ENCODE measurements at regions not wholly inside any gene's neighbourhood (a gene's known extent, or its start where the extent isn't known, plus 50 kb on each side); places are given as distances from the start of the nearest gene placed in this dataset.

DNA sequence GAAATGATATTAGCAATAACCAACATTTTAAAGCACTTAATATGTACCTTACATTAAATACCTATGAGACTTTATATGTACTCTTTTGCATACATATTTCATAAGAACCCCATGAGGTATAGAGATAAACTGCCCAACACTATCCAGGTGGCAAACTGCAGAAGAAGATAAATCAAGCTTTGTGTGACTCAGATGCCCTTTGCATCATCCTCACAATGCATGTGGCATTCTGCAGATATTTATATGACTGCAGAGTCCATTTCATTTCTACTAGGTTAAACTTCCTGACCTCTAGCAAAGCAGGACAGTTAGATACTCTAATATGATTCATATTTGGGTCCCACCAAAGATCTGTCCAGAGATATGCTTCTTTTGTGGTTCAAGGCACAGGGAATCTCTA, 85.6 kb upstream of the RASGEF1B start:
- Histone ChIP-seq H3K27me3 (no peaks in the 10 kb centered on the region), H3K27ac (replicated peaks in 1 of 4) (no peak overlapping the region), H3K4me3 (no peak overlapping the region), H3K9me3 (no peaks in the 10 kb centered on the region), H3K4me1 (peaks cover 0 to 5% (median 0%) of the 10 kb centered on the region in 4 donors), H3K36me3 (no peaks in the 10 kb centered on the region)
- intact Hi-C loops (cut with DNase I) = no loop called here
- DNase-seq (ENCODE audit: extremely low spot score) = no peak
- no peak for TF ChIP-seq EP300 (IDR thresholded peaks at IDR 0.05)
- TF ChIP-seq, protein P1, sequence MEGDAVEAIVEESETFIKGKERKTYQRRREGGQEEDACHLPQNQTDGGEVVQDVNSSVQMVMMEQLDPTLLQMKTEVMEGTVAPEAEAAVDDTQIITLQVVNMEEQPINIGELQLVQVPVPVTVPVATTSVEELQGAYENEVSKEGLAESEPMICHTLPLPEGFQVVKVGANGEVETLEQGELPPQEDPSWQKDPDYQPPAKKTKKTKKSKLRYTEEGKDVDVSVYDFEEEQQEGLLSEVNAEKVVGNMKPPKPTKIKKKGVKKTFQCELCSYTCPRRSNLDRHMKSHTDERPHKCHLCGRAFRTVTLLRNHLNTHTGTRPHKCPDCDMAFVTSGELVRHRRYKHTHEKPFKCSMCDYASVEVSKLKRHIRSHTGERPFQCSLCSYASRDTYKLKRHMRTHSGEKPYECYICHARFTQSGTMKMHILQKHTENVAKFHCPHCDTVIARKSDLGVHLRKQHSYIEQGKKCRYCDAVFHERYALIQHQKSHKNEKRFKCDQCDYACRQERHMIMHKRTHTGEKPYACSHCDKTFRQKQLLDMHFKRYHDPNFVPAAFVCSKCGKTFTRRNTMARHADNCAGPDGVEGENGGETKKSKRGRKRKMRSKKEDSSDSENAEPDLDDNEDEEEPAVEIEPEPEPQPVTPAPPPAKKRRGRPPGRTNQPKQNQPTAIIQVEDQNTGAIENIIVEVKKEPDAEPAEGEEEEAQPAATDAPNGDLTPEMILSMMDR (IDR thresholded peaks at IDR 0.05) = no peak
- TF ChIP-seq POLR2AphosphoS5 (IDR thresholded peaks at IDR 0.05) = no peak
- TF ChIP-seq POLR2A (IDR thresholded peaks at IDR 0.05; ENCODE audit: low read depth) = no peak

DNA sequence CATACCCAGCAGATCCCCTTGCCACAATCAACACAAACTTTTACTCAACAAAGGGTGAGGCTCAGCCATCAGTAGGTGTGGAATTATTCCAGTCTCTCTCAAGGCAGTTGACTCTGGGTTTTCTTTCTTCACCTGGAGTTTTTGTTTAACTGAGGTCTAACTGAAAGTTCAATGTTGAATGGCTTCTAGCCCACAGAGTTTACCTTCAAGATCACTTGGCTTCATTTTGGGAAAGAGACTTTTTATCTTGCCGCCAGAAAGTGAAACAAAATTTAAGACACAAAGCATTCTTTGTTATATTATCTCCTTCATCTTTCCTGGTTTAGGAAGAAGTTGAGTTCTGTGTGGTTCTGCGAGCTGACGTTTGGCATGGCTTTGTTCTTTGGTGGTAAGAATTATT, 83.8 kb upstream of the RASGEF1B start:
- intact Hi-C loops (cut with DNase I) = no loop called here
- Histone ChIP-seq H3K4me3 (no peak overlapping the region), H3K9me3 (no peaks in the 10 kb centered on the region), H3K36me3 (no peaks in the 10 kb centered on the region), H3K27ac (replicated peaks in 1 of 4) (no peak overlapping the region), H3K27me3 (no peaks in the 10 kb centered on the region), H3K4me1 (peaks cover 0 to 23% (median 7%) of the 10 kb centered on the region in 4 donors)
- no peak for DNase-seq (ENCODE audit: extremely low spot score)
- 41% methylated on average over 3 of the region's 3 CpGs for WGBS
- TF ChIP-seq, protein P1 (IDR thresholded peaks at IDR 0.05) = no peak
- TF ChIP-seq EP300 (IDR thresholded peaks at IDR 0.05) (no peak), POLR2AphosphoS5 (IDR thresholded peaks at IDR 0.05) (no peak), POLR2A (IDR thresholded peaks at IDR 0.05; ENCODE audit: low read depth) (no peak)

DNA sequence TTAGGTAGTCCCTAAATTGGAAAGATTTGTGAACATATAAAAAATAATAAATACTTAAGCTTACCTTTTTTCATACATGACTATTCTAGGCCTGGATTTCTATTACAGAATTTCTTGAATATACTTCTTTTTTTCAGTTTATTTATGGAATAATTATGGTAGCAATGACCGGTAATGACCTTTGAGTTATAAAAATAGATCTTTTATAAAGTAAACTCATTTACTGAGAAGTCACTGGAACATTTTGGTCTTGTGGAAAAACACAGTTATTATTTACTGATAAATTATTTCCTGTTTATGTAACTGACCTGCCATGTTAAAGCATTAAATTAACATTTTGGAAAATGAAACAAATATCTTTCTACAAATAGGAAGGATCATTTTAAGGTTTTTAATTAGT, 80.4 kb upstream of the RASGEF1B start:
- Histone ChIP-seq H3K27ac (replicated peaks in 1 of 4) (no peak overlapping the region), H3K36me3 (no peaks in the 10 kb centered on the region), H3K4me1 (peaks cover 0 to 26% (median 12%) of the 10 kb centered on the region in 4 donors), H3K4me3 (no peak overlapping the region), H3K27me3 (no peaks in the 10 kb centered on the region), H3K9me3 (no peaks in the 10 kb centered on the region)
- no peak for TF ChIP-seq EP300 (IDR thresholded peaks at IDR 0.05)
- TF ChIP-seq, protein P1 (IDR thresholded peaks at IDR 0.05) = no peak
- no peak for TF ChIP-seq POLR2AphosphoS5 (IDR thresholded peaks at IDR 0.05)
- TF ChIP-seq POLR2A (IDR thresholded peaks at IDR 0.05; ENCODE audit: low read depth) = no peak
- WGBS = 64% methylated on average over 1 of the region's 1 CpG
- DNase-seq (ENCODE audit: extremely low spot score) = no peak
- intact Hi-C loops (cut with DNase I) = no loop called here

DNA sequence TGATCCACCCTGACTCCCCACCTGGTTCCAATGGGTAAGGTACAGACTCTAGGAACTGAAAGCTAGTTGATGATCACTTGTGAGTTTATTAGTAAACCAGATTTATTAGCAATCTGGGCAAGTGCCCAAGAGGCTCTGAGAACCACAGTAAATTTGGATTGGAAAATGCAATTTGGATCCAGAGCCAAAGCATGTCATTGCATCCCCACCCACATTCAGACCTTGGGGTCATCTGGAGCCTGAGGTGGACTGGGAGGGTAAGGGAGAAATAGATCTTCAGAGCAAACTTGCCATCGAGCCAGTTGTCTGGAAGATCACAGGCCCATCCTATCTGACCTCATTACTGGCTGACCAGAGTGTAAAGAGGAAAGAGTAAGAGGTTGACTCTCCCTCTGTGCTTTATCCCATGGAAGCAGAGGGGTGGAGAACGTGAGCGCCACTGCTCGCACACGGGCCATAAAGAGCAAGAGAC, 78.7 kb upstream of the RASGEF1B start:
- Histone ChIP-seq H3K27ac (replicated peaks in 1 of 4) (peak overlapping the region in 1 of 4 donors; percentile 9), H3K9me3 (no peaks in the 10 kb centered on the region), H3K27me3 (no peaks in the 10 kb centered on the region), H3K4me3 (no peak overlapping the region), H3K4me1 (peaks cover 0 to 26% (median 12%) of the 10 kb centered on the region in 4 donors), H3K36me3 (no peaks in the 10 kb centered on the region)
- TF ChIP-seq EP300 (IDR thresholded peaks at IDR 0.05) = no peak
- no peak for TF ChIP-seq POLR2AphosphoS5 (IDR thresholded peaks at IDR 0.05)
- TF ChIP-seq, protein P1 (IDR thresholded peaks at IDR 0.05) = no peak
- no peak for TF ChIP-seq POLR2A (IDR thresholded peaks at IDR 0.05; ENCODE audit: low read depth)
- WGBS = 87% methylated on average over 5 of the region's 5 CpGs
- intact Hi-C loops (cut with DNase I) = no loop called here
- no peak for DNase-seq (ENCODE audit: extremely low spot score)

DNA sequence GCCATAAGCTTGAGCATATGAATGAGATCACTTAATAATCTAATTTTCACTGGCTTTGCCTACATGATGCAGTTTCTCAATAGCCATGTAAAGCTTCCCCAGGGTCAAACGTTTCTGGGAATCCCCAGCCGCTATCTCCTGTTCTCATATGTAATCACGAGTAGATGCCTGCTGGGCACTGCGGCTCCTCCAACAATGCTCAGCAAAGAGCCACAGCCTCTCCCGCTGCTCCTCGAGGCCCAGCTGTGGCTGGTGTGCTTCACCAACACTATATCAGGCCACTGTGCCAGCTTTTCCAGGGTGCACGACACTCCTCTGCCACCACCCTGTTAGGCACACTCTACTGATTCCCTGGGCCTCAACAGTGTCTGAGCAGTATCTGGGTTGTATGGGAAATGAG, 78.3 kb upstream of the RASGEF1B start:
- peak overlapping the region in 1 of 4 donors; percentile 9 for H3K27ac ChIP-seq (replicated peaks in 1 of 4)
- H3K4me3 ChIP-seq = no peak overlapping the region
- no peaks in the 10 kb centered on the region for H3K36me3 ChIP-seq
- no peaks in the 10 kb centered on the region for H3K27me3 ChIP-seq
- H3K9me3 ChIP-seq = no peaks in the 10 kb centered on the region
- WGBS = 84% methylated on average over 7 of the region's 7 CpGs
- H3K4me1 ChIP-seq = peaks cover 0 to 26% (median 12%) of the 10 kb centered on the region in 4 donors
- intact Hi-C loops (cut with DNase I) = no loop called here
- DNase-seq (ENCODE audit: extremely low spot score) = no peak
- TF ChIP-seq POLR2AphosphoS5 (IDR thresholded peaks at IDR 0.05) (no peak), POLR2A (IDR thresholded peaks at IDR 0.05; ENCODE audit: low read depth) (no peak), EP300 (IDR thresholded peaks at IDR 0.05) (no peak)
- TF ChIP-seq, protein P1 (IDR thresholded peaks at IDR 0.05) = no peak
